Osteoblast (primary cell): ENCODE measurements at regions not wholly inside any gene's neighbourhood (a gene's known extent, or its start where the extent isn't known, plus 50 kb on each side); places are given as distances from the start of the nearest gene placed in this dataset.

Source experiments
- DNase-seq: peaks from one replicate; pipeline ENCODE4 v3.0.0; 2011; ENCODE audit warnings: low spot score, mixed read lengths; ENCODE audit not compliant: insufficient read length; ENCODE audit errors: missing footprints
- H2AFZ ChIP-seq: 2 replicates; pipeline ENCODE4 v1.6.0; 2011; ENCODE audit warnings: mild to moderate bottlenecking, low read length
- H3K27ac ChIP-seq: 2 replicates; pipeline ENCODE4 v1.5.1; 2011; ENCODE audit warnings: mild to moderate bottlenecking, low read depth, low read length, moderate library complexity
- H3K27me3 ChIP-seq: 2 replicates; pipeline ENCODE4 v1.6.0; 2012; ENCODE audit warnings: mild to moderate bottlenecking, control low read depth, inconsistent platforms, low read length, moderate library complexity; ENCODE audit not compliant: insufficient read depth
- H3K36me3 ChIP-seq: 2 replicates; pipeline ENCODE4 v1.5.1; 2011; ENCODE audit warnings: mild to moderate bottlenecking, low read length, control low read depth, moderate library complexity; ENCODE audit not compliant: insufficient read depth
- H3K4me1 ChIP-seq: 2 replicates; pipeline ENCODE4 v1.5.1; 2011; ENCODE audit warnings: mild to moderate bottlenecking, low read length, control low read depth, moderate library complexity; ENCODE audit not compliant: insufficient read depth
- H3K4me2 ChIP-seq: 2 replicates; pipeline ENCODE4 v1.6.0; 2011; ENCODE audit warnings: mild to moderate bottlenecking, low read length; ENCODE audit not compliant: insufficient read depth
- H3K4me3 ChIP-seq: fragments of 200-600 bp; sonication (generic); 3 replicates; pipeline ENCODE4 v1.5.1; 2012; ENCODE audit warnings: mild to moderate bottlenecking, low read length, inconsistent platforms; ENCODE audit not compliant: insufficient read depth
- H3K79me2 ChIP-seq: 2 replicates; pipeline ENCODE4 v1.6.0; 2012; ENCODE audit warnings: mild to moderate bottlenecking, low read length, control low read depth, inconsistent platforms; ENCODE audit not compliant: insufficient read depth
- H3K9me3 ChIP-seq: 2 replicates; pipeline ENCODE4 v1.5.1; 2011; ENCODE audit warnings: low read depth, low read length, control low read depth
- H4K20me1 ChIP-seq: 2 replicates; pipeline ENCODE4 v1.6.0; 2012; ENCODE audit warnings: mild to moderate bottlenecking, low read length, control low read depth; ENCODE audit not compliant: insufficient read depth
- CTCF ChIP-seq: IDR thresholded peaks from 2 replicates; pipeline ENCODE4 v1.5.1; 2011; ENCODE audit warnings: mild to moderate bottlenecking, low read depth, low read length, moderate library complexity; ENCODE audit errors: extremely low read depth

DNA sequence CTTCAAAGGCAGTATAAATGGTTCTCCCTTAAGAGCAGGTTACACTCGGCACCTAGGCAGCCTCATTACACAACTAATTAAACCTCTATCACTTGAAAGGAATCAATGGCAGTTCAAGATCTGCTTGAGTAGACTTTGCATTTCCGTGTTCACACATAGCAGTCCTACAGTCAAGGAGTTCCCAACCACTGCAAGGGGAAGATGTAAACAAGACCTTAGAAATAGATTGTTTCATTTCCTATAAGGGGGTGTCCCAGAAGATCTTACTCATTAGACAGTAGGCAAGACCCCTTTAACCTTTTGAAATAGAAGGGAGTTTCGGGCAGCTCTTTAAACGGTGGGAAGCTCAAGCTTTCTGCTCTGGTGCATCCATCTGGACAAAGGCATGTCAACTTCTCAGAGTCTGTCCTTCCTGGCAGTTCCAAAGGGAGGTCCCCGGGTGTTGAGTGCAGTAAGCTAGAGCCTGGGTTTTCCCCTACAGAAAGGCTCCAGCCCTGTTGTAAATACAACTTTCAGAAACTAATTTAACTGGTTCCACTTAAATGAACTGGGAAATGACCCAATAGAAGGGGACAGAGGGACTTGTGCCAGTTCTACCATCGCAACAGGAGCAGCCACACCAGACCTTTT lies 150.8 kb downstream of the RBMX2 start:
- Histone ChIP-seq H3K79me2 (no peaks in the 10 kb centered on the region), H3K4me2 (no peak overlapping the region), H3K27me3 (peaks cover 24% of the 10 kb centered on the region), H2AFZ (no peak overlapping the region), H3K9me3 (no peaks in the 10 kb centered on the region), H4K20me1 (no peaks in the 10 kb centered on the region), H3K36me3 (no peaks in the 10 kb centered on the region), H3K27ac (no peak overlapping the region), H3K4me3 (no peak overlapping the region), H3K4me1 (no peaks in the 10 kb centered on the region)
- TF ChIP-seq CTCF: no peak
- DNase-seq: no peak

GRCh38 chrX:130555341-130555740 lies 153.6 kb downstream of the RBMX2 start:
- H3K27me3 ChIP-seq: peaks cover 17% of the 10 kb centered on the region
- no peak overlapping the region for H2AFZ ChIP-seq
- H3K4me3 ChIP-seq: no peak overlapping the region
- no peaks in the 10 kb centered on the region for H3K79me2 ChIP-seq
- H3K4me2 ChIP-seq: no peak overlapping the region
- no peaks in the 10 kb centered on the region for H4K20me1 ChIP-seq
- H3K9me3 ChIP-seq: no peaks in the 10 kb centered on the region
- no peak for DNase-seq
- no peak overlapping the region for H3K27ac ChIP-seq
- no peak for TF ChIP-seq CTCF
- no peaks in the 10 kb centered on the region for H3K36me3 ChIP-seq
- H3K4me1 ChIP-seq: no peaks in the 10 kb centered on the region

- DNase-seq: no peak
- H2AFZ ChIP-seq: no peak overlapping the region
- no peak for TF ChIP-seq CTCF
- H3K4me2 ChIP-seq: no peak overlapping the region
- no peak overlapping the region for H3K27ac ChIP-seq
- no peaks in the 10 kb centered on the region for H3K79me2 ChIP-seq
- no peaks in the 10 kb centered on the region for H3K36me3 ChIP-seq
- H3K9me3 ChIP-seq: no peaks in the 10 kb centered on the region
- H3K27me3 ChIP-seq: peaks cover 15% of the 10 kb centered on the region
- no peaks in the 10 kb centered on the region for H4K20me1 ChIP-seq
- H3K4me3 ChIP-seq: no peak overlapping the region
- no peaks in the 10 kb centered on the region for H3K4me1 ChIP-seq
Measured at GRCh38 chrX:130555757-130556156, 154.0 kb downstream of the RBMX2 start.

- H2AFZ ChIP-seq: no peak overlapping the region
- H3K79me2 ChIP-seq: no peaks in the 10 kb centered on the region
- H3K4me1 ChIP-seq: no peaks in the 10 kb centered on the region
- no peaks in the 10 kb centered on the region for H3K9me3 ChIP-seq
- H3K27me3 ChIP-seq: peaks cover 9% of the 10 kb centered on the region
- DNase-seq: no peak
- H3K27ac ChIP-seq: no peak overlapping the region
- H3K4me2 ChIP-seq: no peak overlapping the region
- H4K20me1 ChIP-seq: no peaks in the 10 kb centered on the region
- H3K4me3 ChIP-seq: no peak overlapping the region
- no peaks in the 10 kb centered on the region for H3K36me3 ChIP-seq
- TF ChIP-seq CTCF: no peak
Measured at GRCh38 chrX:130556951-130557350, 155.2 kb downstream of the RBMX2 start.
